HL-60 (cell line): ENCODE measurements at regions not wholly inside any gene's neighbourhood (a gene's known extent, or its start where the extent isn't known, plus 50 kb on each side); places are given as distances from the start of the nearest gene placed in this dataset.

Source experiments
- DNase-seq, 2 experiments: peaks; one replicate each; pipeline ENCODE4 v3.0.0-alpha.2; 2010 to 2020; ENCODE audit warnings: low read depth in 1 of 2, low spot score in 1 of 2
- H3K27ac ChIP-seq: fragments of 250-450 bp; sonication (Bioruptor Pico); replicated peaks from 2 replicates; pipeline ENCODE4 v1.5.1; 2020; ENCODE audit warnings: mild to moderate bottlenecking, moderate library complexity
- H3K27me3 ChIP-seq: fragments of 250-450 bp; sonication (Bioruptor Pico); 2 replicates; pipeline ENCODE4 v1.5.1; 2021; ENCODE audit warnings: mild to moderate bottlenecking, moderate library complexity; ENCODE audit not compliant: insufficient read depth, poor library complexity, severe bottlenecking
- H3K4me3 ChIP-seq: replicated peaks from 2 replicates; pipeline ENCODE4 v1.5.1; 2011; ENCODE audit warnings: mild to moderate bottlenecking, control low read depth, low read length; ENCODE audit not compliant: insufficient read depth
- CTCF ChIP-seq: IDR thresholded peaks from one replicate; pipeline ENCODE4 v1.5.1; 2011; ENCODE audit warnings: low read length, control low read depth, inconsistent platforms; ENCODE audit not compliant: insufficient read depth
- GABPA ChIP-seq: IDR thresholded peaks from 2 replicates; pipeline ENCODE4 v1.6.1; 2012; ENCODE audit warnings: low read depth
- POLR2AphosphoS5 ChIP-seq: IDR thresholded peaks from 2 replicates; pipeline ENCODE4 v1.6.1; 2012; ENCODE audit warnings: low read depth
- REST ChIP-seq: IDR thresholded peaks from 2 replicates; pipeline ENCODE4 v1.6.1; 2012; ENCODE audit warnings: low read depth; ENCODE audit not compliant: insufficient replicate concordance
- SPI1 ChIP-seq: IDR thresholded peaks from 2 replicates; pipeline ENCODE4 v1.6.1; 2012; ENCODE audit warnings: low read depth, mild to moderate bottlenecking, borderline replicate concordance

GRCh38 chr3:30135190-30135589 lies 471.2 kb upstream of the TGFBR2 start:
- no peak overlapping the region for H3K27ac ChIP-seq
- no peaks in the 10 kb centered on the region for H3K27me3 ChIP-seq
- TF ChIP-seq POLR2AphosphoS5 = no peak
- TF ChIP-seq REST = no peak
- no peak for TF ChIP-seq SPI1
- no peak overlapping the region for H3K4me3 ChIP-seq
- DNase-seq = no peak

- no peaks in the 10 kb centered on the region for H3K27me3 ChIP-seq
- no peak for DNase-seq
- H3K4me3 ChIP-seq = no peak overlapping the region
- H3K27ac ChIP-seq = no peak overlapping the region
- no peak for TF ChIP-seq POLR2AphosphoS5
- no peak for TF ChIP-seq GABPA
- no peak for TF ChIP-seq SPI1
- no peak for TF ChIP-seq REST
- no peak for TF ChIP-seq CTCF
Measured at GRCh38 chr3:30139283-30139682, 467.1 kb upstream of the TGFBR2 start.

- Histone ChIP-seq H3K27ac (no peak overlapping the region), H3K27me3 (no peaks in the 10 kb centered on the region), H3K4me3 (no peak overlapping the region)
- TF ChIP-seq CTCF (no peak), GABPA (no peak), REST (no peak), POLR2AphosphoS5 (no peak), SPI1 (no peak)
- no peak for DNase-seq
Measured at GRCh38 chr3:30140356-30141075, 465.9 kb upstream of the TGFBR2 start.
